ENCODE measurements at regions not wholly inside any gene's neighbourhood (a gene's known extent, or its start where the extent isn't known, plus 50 kb on each side); places are given as distances from the start of the nearest gene placed in this dataset.

DNA sequence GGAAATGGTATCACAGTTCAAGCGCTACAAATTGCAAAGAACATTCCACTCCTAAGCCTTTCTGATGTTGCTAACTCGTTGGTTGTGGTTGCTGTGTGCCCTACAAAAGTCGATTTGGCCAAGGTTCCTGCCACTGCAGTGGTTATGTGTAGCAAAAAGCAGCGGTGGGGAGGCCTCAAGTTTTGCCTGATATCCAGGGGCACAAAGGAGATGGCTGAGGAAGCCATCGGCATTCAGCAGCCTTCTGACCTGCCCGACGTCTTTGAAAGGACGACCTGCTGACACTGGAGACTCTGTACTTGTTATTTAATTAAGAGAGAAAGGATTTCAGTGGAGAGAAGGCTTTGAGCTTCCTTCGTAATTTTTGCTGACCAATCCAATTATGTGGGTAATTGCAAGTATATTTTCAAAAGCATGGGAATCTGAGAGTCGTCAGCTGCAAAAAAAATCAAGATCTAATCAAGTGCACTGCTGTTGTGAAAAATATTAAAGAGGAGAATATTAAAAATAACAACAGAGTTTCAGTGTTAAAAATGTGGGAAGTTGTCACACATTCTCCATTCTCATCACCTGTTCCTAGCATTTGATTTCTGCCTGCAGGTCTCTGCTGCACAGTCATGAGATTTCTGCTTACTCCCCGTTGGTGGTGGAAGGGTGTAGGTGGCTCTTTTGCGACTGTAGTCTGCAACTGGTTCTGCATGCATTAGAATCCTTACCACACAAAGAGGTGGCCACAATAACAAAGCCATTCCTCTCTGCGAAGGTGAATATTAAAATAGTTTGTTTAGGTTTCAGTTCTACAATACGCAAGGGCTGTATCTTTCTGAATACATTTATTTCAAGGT, 319.2 kb downstream of the IRX2 start:
- DNase-seq, result no peak

DNA sequence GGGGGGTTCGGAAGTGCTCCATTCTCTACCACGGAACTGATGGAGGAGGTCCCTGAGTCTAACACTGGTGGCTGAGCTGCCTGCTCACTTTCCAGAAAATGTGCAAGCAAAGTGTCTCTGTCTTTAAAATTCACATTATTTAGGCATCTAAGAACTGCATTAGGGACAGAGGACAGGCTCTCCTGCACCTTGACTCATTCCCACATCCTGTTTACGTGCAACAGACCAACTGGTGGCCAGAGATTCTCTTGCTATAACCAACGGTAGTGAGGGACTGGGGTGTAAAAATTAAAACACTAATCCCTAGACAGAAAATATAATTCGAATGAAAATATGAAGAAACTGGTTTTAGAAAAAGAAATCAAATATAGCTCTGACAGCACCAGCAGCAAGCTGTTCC, 320.9 kb downstream of the IRX2 start:
- no peak for DNase-seq

GRCh38 chr5:2427983-2428382, 323.5 kb downstream of the IRX2 start:
- DNase-seq, result no peak

DNA sequence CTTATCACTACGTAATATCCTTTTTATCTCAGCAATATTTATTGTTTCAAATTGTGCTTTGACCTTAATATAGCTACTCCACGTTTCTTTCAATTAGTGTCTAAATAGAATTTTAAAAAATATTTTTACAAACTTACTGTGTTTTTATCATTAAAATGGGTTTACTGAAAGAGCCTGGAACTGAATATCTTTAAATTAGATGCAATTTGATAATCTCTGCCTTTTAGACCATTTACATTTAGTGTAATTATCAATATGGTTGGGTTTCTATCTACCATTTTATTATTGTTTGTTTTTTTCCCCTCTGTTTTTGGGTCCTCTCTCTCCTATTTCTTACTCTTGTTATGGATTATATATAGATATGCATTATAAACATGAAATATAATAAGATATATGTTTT, 327.8 kb downstream of the IRX2 start:
- DNase-seq, result no peak

- no peak for DNase-seq
Measured at GRCh38 chr5:2417301-2417700, 334.2 kb downstream of the IRX2 start.

GRCh38 chr5:2415678-2416077, 335.8 kb downstream of the IRX2 start:
- no peak for DNase-seq

- no peak for DNase-seq
Measured at GRCh38 chr5:2410451-2410850, 341.0 kb downstream of the IRX2 start.

DNA sequence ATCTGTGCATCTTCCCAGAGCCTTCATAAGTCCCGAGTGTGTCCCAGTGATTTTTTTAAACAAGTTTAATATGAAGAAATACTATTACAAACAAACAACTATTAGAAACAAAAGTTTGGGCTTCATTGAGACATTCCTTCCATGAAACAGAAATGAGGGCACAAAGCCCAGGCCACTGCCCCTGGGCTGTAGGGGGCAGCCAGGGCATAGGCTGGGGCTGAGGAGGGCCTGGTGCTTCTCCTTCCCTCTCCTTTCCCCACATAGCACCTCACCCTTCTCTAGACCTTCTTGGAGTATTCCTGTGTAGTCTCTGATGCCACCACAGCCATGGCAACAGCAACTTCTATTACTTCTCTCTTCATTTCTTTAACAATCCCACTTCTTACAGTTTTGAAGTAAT, 348.2 kb downstream of the IRX2 start:
- DNase-seq, result no peak

GRCh38 chr5:2399804-2400203, 351.7 kb downstream of the IRX2 start:
- DNase-seq, result no peak

DNA sequence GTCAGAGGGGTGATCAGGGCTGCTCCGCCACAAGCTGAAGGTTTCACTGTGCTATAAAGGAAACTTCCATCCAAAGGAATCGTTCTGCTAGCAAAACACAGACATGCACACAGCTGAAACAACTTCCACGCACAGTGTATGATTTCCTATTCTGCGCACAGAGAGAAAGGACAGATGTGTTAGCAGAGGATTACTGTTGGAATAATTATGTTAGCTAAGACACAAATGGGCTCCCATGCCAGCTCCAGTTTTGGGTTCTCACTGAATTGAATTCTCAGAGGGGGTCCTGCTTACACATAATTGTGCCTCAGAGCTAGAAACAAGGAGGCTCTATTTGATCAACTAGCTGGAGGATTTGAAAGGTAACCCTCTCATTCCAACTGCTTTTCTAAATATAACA, 352.4 kb downstream of the IRX2 start:
- no peak for DNase-seq

GRCh38 chr5:2393556-2393955, 357.9 kb downstream of the IRX2 start:
- DNase-seq, result no peak

DNA sequence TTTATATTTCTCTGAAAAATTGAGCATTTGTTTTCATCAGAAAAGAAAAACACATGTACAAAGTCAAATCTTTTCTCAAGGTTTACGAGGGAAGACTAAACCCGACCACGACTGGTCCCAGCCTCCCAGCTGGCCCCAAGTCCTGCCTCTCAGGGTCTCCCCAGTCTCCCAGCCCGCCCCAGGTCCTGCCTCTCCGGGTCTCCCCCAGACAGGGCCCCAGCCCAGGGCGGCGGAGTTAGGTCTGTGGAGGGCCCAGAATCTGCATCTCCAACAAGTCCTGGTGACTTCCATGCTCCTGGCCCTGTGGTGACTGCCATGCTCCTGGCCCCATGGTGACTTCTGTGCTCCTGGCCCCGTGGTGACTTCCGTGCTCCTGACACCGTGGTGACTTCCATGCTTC, 359.9 kb downstream of the IRX2 start:
- DNase-seq, result no peak

GRCh38 chr5:2391021-2391420, 360.5 kb downstream of the IRX2 start:
- no peak for DNase-seq

DNA sequence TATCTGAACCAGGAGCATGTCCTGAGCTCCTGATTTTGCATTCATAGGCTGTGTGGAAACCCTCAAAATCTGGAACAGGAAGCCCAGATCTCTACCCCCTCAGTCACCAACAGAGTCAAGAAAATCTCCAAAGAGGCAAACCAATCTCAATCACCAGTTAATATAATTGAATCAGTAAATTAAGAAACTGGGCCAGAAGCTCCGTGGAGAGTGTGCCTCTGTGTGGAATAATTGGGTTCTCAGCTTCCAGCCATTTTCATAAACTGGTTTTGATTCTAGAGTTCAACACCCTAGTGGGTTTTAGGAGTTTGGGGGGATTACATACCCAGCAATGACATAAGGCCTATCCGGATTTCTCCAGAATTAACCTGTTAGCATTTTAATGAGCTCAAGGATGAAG, 362.9 kb downstream of the IRX2 start:
- DNase-seq, result no peak

DNA sequence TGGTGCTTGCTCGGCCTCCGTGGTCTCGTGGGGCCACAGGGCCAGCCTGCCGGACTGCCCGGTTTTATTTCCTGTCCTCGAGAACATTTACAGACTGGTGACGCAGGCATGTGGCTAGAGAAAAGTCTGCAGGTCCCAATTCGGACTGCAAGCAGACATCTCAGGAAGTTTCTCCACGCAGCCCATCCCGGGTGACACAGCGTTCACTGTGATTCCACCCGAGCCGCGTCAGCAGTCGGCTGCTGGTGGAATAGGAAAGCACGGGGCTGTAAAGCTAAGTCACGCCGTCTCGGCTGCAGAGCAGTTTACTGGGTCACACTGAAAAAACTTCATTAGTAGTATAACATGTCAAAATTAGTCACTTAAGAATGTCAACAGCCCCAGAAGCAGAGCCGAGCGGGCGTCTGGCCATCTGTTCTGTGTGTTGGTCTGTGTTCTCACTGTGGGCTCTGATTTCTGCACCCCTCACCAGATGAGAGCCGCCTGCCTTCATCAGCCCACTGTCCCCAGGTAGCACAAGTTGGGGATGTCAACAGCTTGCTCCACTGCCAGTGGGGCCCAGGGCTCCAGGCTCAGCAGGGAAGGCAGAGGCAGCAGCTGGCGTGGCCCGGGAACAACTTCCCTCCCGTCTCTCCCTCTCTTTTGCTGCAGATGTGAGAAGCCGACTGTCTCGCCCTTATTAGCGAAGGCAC, 363.7 kb downstream of the IRX2 start:
- DNase-seq, result no peak

- DNase-seq, result no peak
Measured at GRCh38 chr5:2387250-2387633, 364.2 kb downstream of the IRX2 start.

DNA sequence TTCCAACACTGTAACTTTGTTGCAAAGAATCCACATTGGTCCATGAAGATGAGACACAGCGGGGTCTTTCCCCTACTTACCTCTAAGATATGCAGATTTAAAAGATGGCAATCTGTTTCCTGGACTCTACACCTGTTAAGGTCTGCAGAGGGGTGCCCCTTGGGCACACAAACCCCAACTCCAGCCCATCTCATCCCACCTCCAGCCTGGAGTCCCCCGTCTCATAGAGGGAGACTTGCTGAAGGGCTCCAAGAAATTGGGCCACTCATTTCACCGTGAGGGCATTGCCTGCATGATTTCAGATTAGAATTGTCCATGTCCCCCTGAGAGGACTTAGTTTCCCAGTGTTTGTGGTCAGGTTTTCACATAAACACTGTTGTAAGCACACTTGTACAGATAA, 365.7 kb downstream of the IRX2 start:
- no peak for DNase-seq

- no peak for DNase-seq
Measured at GRCh38 chr5:2383698-2384065, 367.8 kb downstream of the IRX2 start.

- DNase-seq, result no peak
Measured at GRCh38 chr5:2382776-2383697, 368.4 kb downstream of the IRX2 start.

- DNase-seq, result no peak
Measured at GRCh38 chr5:2381861-2382260, 369.6 kb downstream of the IRX2 start.

DNA sequence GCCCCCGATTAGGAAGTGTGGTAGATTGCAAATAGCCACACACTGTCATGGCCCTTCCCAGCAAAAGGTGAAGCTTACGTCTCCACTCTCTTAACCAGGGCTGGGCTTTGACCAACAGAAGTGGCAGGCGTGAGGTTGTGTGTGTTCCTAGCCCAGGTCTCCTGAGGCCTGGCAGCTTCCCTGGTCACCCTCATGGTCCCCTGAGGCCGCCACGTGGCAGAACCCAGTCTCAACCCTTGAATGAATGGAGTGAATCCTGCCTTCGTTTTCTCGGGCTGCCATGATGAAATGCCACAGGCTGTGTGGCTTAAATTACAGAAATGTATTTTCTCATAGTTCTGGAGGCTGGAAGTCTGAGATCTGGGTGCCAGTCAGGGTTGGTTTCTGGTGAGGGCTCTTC, 370.4 kb downstream of the IRX2 start:
- DNase-seq, result no peak

- no peak for DNase-seq
Measured at GRCh38 chr5:2378976-2379375, 372.5 kb downstream of the IRX2 start.

GRCh38 chr5:2378108-2378507, 373.4 kb downstream of the IRX2 start:
- DNase-seq, result no peak

DNA sequence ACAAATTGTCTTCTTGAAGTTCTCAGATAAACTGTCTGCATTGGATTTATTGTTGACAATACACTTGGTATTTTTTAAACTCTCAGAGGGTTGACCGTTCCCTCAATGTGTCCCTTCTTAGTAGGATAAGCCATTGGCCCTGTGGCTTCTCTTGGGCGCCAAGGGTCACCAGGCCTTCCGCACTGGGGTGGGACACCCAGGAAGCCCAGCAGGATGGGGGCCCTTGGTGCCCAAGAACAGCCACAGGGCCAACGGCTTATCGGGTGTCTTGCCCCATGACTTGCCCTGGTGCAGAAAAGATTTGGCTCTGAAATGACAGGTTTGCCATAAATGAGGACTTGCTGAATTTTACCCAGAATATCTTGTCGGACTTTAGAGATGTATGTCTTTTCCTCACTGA, 375.0 kb downstream of the IRX2 start:
- no peak for DNase-seq
